HG03442 (cell line): ENCODE measurements at regions not wholly inside any gene's neighbourhood (a gene's known extent, or its start where the extent isn't known, plus 50 kb on each side); places are given as distances from the start of the nearest gene placed in this dataset.

Source experiments
- ATAC-seq: cut with Tn5 transposase; IDR thresholded peaks from one replicate; pipeline ENCODE4 v1.9.1; 2021; ENCODE audit warnings: mild to moderate bottlenecking, moderate library complexity; ENCODE audit not compliant: unreplicated experiment

GRCh38 chr3:24033818-24034217, 88.7 kb downstream of the NR1D2 start:
- ATAC-seq, result no peak

- no peak for ATAC-seq
Observed at GRCh38 chr3:24034464-24034863, 89.4 kb downstream of the NR1D2 start.

- no peak for ATAC-seq
Observed at GRCh38 chr3:24037971-24038370, 92.9 kb downstream of the NR1D2 start.

- ATAC-seq, result no peak
Observed at GRCh38 chr3:24040311-24040710, 95.2 kb downstream of the NR1D2 start.

GRCh38 chr3:24042174-24043059, 97.3 kb downstream of the NR1D2 start:
- ATAC-seq, result no peak

GRCh38 chr3:24043168-24043567, 98.1 kb downstream of the NR1D2 start:
- ATAC-seq, result no peak

- ATAC-seq, result no peak
Observed at GRCh38 chr3:24043985-24044384, 98.9 kb downstream of the NR1D2 start.

GRCh38 chr3:24046214-24046613, 101.1 kb downstream of the NR1D2 start:
- no peak for ATAC-seq

- peak; percentile 30 for ATAC-seq
Observed at GRCh38 chr3:24047513-24047912, 102.4 kb downstream of the NR1D2 start.

- no peak for ATAC-seq
Observed at GRCh38 chr3:24048843-24049242, 103.8 kb downstream of the NR1D2 start.

GRCh38 chr3:24052446-24052845, 107.4 kb downstream of the NR1D2 start:
- no peak for ATAC-seq

- ATAC-seq, result no peak
Observed at GRCh38 chr3:24058940-24059705, 114.0 kb downstream of the NR1D2 start.

GRCh38 chr3:24060055-24060454, 115.0 kb downstream of the NR1D2 start:
- no peak for ATAC-seq

- no peak for ATAC-seq
Observed at GRCh38 chr3:24062916-24063315, 117.8 kb downstream of the NR1D2 start.
